ENCODE measurements at regions not wholly inside any gene's neighbourhood (a gene's known extent, or its start where the extent isn't known, plus 50 kb on each side); places are given as distances from the start of the nearest gene placed in this dataset.

GRCh38 chr9:109974143-109974917 lies 194.3 kb downstream of the PALM2AKAP2 start:
- no peak for TF ChIP-seq CTCF (conservative IDR thresholded peaks at IDR 0.05; ENCODE audit: low read length)
- no peak for DNase-seq (ENCODE audit: low read depth)

GRCh38 chr9:109974918-109975276 lies 194.9 kb downstream of the PALM2AKAP2 start:
- no peak for DNase-seq (ENCODE audit: low read depth)
- H3K4me3 ChIP-seq (ENCODE audit: low read length): no peak overlapping the region
- no peak for TF ChIP-seq CTCF (conservative IDR thresholded peaks at IDR 0.05; ENCODE audit: low read length)

More at GRCh38 chr9:109974143-109974917, 194.3 kb downstream of the PALM2AKAP2 start:
- no peak overlapping the region for H3K4me3 ChIP-seq (ENCODE audit: low read length)

GRCh38 chr9:109975574-109976295 lies 195.7 kb downstream of the PALM2AKAP2 start:
- H3K4me3 ChIP-seq (ENCODE audit: low read length): no peak overlapping the region
- no peak for TF ChIP-seq CTCF (conservative IDR thresholded peaks at IDR 0.05; ENCODE audit: low read length)
- DNase-seq (ENCODE audit: low read depth): peak; percentile 88

- H3K4me3 ChIP-seq (ENCODE audit: low read length): no peak overlapping the region
- DNase-seq (ENCODE audit: low read depth): no peak
- TF ChIP-seq CTCF (conservative IDR thresholded peaks at IDR 0.05; ENCODE audit: low read length): no peak
These were observed 196.3 kb downstream of the PALM2AKAP2 start for GRCh38 chr9:109976303-109976702.

- no peak for TF ChIP-seq CTCF (conservative IDR thresholded peaks at IDR 0.05; ENCODE audit: low read length)
- no peak overlapping the region for H3K4me3 ChIP-seq (ENCODE audit: low read length)
These were observed 197.5 kb downstream of the PALM2AKAP2 start for GRCh38 chr9:109977521-109977920.

GRCh38 chr9:109981091-109981490 lies 201.1 kb downstream of the PALM2AKAP2 start:
- no peak for DNase-seq (ENCODE audit: low read depth)
- H3K4me3 ChIP-seq (ENCODE audit: low read length): no peak overlapping the region
- TF ChIP-seq CTCF (conservative IDR thresholded peaks at IDR 0.05; ENCODE audit: low read length): no peak

More at GRCh38 chr9:109977521-109977920, 197.5 kb downstream of the PALM2AKAP2 start:
- DNase-seq (ENCODE audit: low read depth): no peak
